ENCODE measurements at regions not wholly inside any gene's neighbourhood (a gene's known extent, or its start where the extent isn't known, plus 50 kb on each side); places are given as distances from the start of the nearest gene placed in this dataset.
"Not testable (repeated sequence)": the region's sequence is repeated elsewhere in the genome, so short reads cannot be mapped to it uniquely, and the experiment has no call there.

- no peak for DNase-seq
Measured at GRCh38 chr17:78305801-78306200, 54.1 kb downstream of the SOCS3 start.

- DNase-seq = no peak
Measured at GRCh38 chr17:78304549-78305037, 55.3 kb downstream of the SOCS3 start.

GRCh38 chr17:78302478-78302877, 57.4 kb downstream of the SOCS3 start:
- DNase-seq = no peak

- no peak for DNase-seq
Measured at GRCh38 chr17:78301821-78302213, 58.1 kb downstream of the SOCS3 start.

GRCh38 chr17:78300962-78301820, 58.7 kb downstream of the SOCS3 start:
- DNase-seq = no peak

- no peak for DNase-seq
Measured at GRCh38 chr17:78299049-78299448, 60.8 kb downstream of the SOCS3 start.

GRCh38 chr17:78294776-78295175, 63.3 kb downstream of the TMEM235 start:
- DNase-seq = no peak

GRCh38 chr17:78294356-78294755, 62.9 kb downstream of the TMEM235 start:
- no peak for DNase-seq

GRCh38 chr17:78293151-78293550, 61.7 kb downstream of the TMEM235 start:
- DNase-seq = not testable (repeated sequence)

GRCh38 chr17:78291944-78292910, 60.8 kb downstream of the TMEM235 start:
- DNase-seq = peak; percentile 42

GRCh38 chr17:78290721-78291120, 59.3 kb downstream of the TMEM235 start:
- no peak for DNase-seq

All from NCI-H2029 (cell line).